ENCODE measurements at regions not wholly inside any gene's neighbourhood (a gene's known extent, or its start where the extent isn't known, plus 50 kb on each side); places are given as distances from the start of the nearest gene placed in this dataset.

DNA sequence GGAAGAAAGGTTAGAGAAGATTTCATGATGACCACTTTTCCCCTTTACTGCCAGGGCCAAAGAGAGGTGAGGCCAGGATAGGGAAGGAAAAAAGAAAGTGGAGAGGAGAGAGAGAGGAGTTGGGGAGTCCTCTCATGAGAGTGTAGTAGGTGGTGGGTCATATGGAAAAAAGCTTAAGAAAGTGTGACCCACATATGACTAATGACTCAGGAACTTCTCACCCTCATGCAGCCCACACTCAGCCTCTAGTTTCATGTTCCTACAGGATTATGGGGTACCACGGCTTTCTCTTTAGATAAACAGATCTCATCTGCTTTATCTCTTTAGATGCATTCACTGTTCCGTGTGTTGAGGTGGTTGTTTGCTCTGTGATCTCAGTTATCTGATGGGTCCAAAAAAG is 462.5 kb upstream of the IGFBP3 start:
- Mint-ChIP-seq H3K36me3 (ENCODE audit: low read depth) (no peaks in the 10 kb centered on the region), H3K9me3 (peaks cover 14% of the 10 kb centered on the region), H3K27me3 (no peaks in the 10 kb centered on the region), H3K4me1 (ENCODE audit: low read depth) (no peaks in the 10 kb centered on the region), H3K4me3 (no peak overlapping the region), H3K27ac (no peak overlapping the region)
- intact Hi-C loops (cut with micrococcal nuclease), result no loop called here

DNA sequence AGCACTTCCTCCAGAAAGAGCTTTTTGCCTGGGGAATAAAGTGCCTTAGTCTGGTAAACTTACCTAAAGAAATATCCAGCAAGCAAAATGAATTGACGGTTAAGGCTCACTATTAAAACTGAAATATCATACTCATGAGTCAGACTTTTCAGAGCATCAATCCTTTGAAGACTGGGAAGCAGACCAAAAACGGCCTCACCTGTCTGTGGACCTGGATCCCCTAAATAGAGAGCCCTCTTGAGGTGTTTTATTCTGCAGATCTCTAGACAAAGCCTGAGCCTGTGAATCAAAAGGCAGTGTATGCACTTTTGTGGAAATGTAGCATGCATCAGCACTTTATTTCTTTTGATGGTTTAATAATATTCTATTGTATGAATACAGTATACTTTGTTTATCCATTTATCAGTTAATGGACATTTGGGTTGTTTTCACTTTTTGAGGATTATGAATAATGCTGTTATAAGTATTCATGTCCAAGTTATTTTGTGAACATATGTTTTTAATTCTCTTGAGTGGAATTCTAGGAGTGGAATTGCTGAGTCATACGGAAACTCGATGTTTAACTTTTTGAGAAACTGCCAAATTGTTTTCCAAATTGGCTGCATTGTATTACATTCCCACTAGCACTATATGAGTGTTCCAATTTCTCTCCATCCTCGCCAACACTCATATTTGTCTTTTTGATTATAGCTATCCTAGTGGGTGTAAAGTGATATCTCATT is 449.0 kb upstream of the IGFBP3 start:
- intact Hi-C loops (cut with micrococcal nuclease), result no loop called here
- no peaks in the 10 kb centered on the region for H3K36me3 Mint-ChIP-seq (ENCODE audit: low read depth)
- H3K27me3 Mint-ChIP-seq, result no peaks in the 10 kb centered on the region
- no peak overlapping the region for H3K27ac Mint-ChIP-seq
- no peaks in the 10 kb centered on the region for H3K4me1 Mint-ChIP-seq (ENCODE audit: low read depth)
- peaks cover 8% of the 10 kb centered on the region for H3K9me3 Mint-ChIP-seq
- no peak overlapping the region for H3K4me3 Mint-ChIP-seq

DNA sequence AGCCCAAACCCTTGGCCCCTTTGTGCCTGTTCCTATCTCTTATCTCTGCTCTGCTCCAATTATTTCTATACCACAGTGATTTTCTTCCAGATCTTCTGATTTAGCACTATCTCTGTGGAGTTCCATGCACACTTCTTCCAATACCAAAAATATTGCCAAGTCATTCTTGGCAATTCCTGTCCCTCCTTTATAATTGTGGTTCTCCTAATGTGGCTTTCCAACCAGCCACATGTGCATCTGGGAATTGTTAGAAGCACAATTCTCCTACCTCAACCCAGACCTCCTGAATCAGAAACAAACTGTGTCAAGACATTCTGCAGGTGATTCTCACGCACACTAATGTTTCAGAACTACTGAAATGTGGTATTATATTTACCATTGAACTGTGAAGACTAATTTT is 447.8 kb upstream of the IGFBP3 start:
- Mint-ChIP-seq H3K27ac (no peak overlapping the region), H3K4me3 (no peak overlapping the region)
- intact Hi-C loops (cut with micrococcal nuclease), result no loop called here

DNA sequence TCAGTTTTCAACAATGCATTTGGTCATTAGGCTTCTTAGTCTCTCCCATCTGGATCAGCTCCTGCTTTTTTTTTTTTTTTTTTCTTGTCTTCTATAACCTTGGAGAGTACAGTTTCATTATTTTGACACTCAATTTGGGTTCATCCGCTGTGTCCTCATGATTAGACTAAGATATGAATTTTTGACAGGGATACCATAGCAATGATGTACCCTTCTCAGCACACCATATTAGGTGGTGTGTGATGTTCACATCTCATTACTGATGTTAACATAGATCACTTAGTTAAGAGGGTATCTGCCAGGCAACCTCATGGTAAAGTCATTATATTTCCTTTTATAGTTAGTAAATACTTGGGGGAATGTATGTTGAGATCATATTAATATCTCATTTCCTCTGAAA is 445.5 kb upstream of the IGFBP3 start:
- H3K27ac Mint-ChIP-seq, result no peak overlapping the region
- no peaks in the 10 kb centered on the region for H3K4me1 Mint-ChIP-seq (ENCODE audit: low read depth)
- no peaks in the 10 kb centered on the region for H3K36me3 Mint-ChIP-seq (ENCODE audit: low read depth)
- H3K27me3 Mint-ChIP-seq, result no peaks in the 10 kb centered on the region
- intact Hi-C loops (cut with micrococcal nuclease), result no loop called here
- no peaks in the 10 kb centered on the region for H3K9me3 Mint-ChIP-seq
- H3K4me3 Mint-ChIP-seq, result no peak overlapping the region

More for the DNA sequence above, 447.8 kb upstream of the IGFBP3 start:
- no peaks in the 10 kb centered on the region for H3K27me3 Mint-ChIP-seq
- H3K36me3 Mint-ChIP-seq (ENCODE audit: low read depth), result no peaks in the 10 kb centered on the region
- H3K4me1 Mint-ChIP-seq (ENCODE audit: low read depth), result no peaks in the 10 kb centered on the region
- peaks cover 1% of the 10 kb centered on the region for H3K9me3 Mint-ChIP-seq

DNA sequence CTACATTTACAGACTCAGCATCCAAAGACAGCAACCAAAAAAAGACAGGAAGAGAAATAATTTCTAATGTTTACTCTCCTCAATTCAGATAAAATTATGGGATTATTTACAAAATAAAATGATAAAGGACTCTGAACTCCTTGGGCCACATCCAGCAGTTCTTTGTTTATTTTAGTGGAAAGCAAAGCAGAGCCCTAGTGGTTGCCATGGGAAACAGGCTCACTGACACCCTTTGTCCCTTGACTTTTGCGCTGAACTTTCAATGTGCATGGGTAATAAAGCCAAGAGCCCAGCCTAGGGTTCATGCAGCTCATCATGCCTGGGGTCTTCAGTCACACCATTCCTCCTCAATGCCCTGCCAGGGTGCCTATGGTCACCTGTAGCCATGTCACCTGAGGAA is 442.6 kb upstream of the IGFBP3 start:
- no peaks in the 10 kb centered on the region for H3K9me3 Mint-ChIP-seq
- intact Hi-C loops (cut with micrococcal nuclease), result no loop called here
- no peak overlapping the region for H3K4me3 Mint-ChIP-seq
- no peaks in the 10 kb centered on the region for H3K4me1 Mint-ChIP-seq (ENCODE audit: low read depth)
- H3K27me3 Mint-ChIP-seq, result no peaks in the 10 kb centered on the region
- H3K27ac Mint-ChIP-seq, result no peak overlapping the region
- H3K36me3 Mint-ChIP-seq (ENCODE audit: low read depth), result no peaks in the 10 kb centered on the region

DNA sequence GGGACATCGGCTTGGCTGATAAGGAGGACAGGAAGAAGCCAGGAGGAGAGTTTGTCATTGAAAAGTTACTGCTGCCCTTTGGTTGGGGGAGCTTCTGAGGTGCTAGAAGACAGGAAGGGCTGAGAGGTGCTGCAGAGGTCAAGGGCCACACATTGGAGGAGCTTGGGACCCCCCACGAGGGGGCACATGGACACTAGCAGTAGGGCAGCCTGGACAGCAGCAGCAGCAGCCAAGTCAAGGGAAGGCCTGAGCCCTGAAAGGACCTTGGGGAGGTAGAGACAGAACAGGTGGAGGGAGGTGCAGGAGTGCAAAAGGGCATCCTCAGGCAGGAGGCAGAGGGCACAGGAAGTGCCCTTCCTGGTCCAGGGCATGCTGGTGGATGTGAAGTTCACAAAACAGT is 439.7 kb upstream of the IGFBP3 start:
- no peaks in the 10 kb centered on the region for H3K4me1 Mint-ChIP-seq (ENCODE audit: low read depth)
- H3K9me3 Mint-ChIP-seq, result no peaks in the 10 kb centered on the region
- no peaks in the 10 kb centered on the region for H3K27me3 Mint-ChIP-seq
- intact Hi-C loops (cut with micrococcal nuclease), result no loop called here
- H3K36me3 Mint-ChIP-seq (ENCODE audit: low read depth), result no peaks in the 10 kb centered on the region
- no peak overlapping the region for H3K4me3 Mint-ChIP-seq
- no peak overlapping the region for H3K27ac Mint-ChIP-seq

DNA sequence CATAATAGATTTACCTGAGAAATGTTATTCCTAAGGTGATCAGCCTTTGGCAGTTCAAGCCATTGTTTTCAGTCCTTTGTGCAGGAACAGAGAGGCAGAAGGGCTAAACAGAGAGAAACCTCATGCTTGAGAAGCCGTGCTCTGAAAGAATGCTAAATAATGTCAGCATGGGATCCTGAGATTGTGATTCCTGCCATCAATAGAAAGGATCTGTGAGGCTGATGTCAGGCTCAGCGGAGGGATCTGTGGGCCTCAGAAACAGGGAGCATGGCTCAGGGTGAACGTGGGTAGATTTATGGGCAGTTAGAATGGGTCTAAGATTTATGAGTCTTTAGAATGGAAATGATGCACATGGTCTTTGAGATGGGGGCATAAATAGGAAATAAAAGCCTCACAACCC is 439.2 kb upstream of the IGFBP3 start:
- H3K4me1 Mint-ChIP-seq (ENCODE audit: low read depth), result no peaks in the 10 kb centered on the region
- no peaks in the 10 kb centered on the region for H3K9me3 Mint-ChIP-seq
- H3K4me3 Mint-ChIP-seq, result no peak overlapping the region
- no peak overlapping the region for H3K27ac Mint-ChIP-seq
- H3K36me3 Mint-ChIP-seq (ENCODE audit: low read depth), result no peaks in the 10 kb centered on the region
- intact Hi-C loops (cut with micrococcal nuclease), result no loop called here
- H3K27me3 Mint-ChIP-seq, result no peaks in the 10 kb centered on the region

DNA sequence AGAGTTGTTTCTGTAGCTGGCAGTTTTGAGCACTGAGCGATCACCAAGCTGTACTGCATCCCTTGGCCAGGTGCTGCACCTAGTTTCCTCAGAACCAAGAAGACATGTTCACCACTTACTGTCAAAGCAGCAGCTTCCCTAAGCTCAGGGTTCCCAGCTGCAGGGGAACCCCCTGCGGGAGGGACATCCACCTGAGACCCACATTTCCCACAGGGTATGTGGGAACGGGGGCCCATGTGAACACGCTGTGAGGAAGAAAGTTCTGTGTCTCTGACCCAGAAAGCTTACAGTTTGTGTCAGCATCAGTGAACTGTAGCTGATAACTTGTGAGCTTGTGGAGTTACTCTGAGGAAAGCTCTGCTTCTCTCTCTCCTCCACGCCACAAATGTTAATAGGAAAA is 436.8 kb upstream of the IGFBP3 start:
- Mint-ChIP-seq H3K36me3 (ENCODE audit: low read depth) (no peaks in the 10 kb centered on the region), H3K4me1 (ENCODE audit: low read depth) (no peaks in the 10 kb centered on the region), H3K9me3 (no peaks in the 10 kb centered on the region), H3K4me3 (no peak overlapping the region), H3K27ac (no peak overlapping the region), H3K27me3 (no peaks in the 10 kb centered on the region)
- intact Hi-C loops (cut with micrococcal nuclease), result no loop called here

DNA sequence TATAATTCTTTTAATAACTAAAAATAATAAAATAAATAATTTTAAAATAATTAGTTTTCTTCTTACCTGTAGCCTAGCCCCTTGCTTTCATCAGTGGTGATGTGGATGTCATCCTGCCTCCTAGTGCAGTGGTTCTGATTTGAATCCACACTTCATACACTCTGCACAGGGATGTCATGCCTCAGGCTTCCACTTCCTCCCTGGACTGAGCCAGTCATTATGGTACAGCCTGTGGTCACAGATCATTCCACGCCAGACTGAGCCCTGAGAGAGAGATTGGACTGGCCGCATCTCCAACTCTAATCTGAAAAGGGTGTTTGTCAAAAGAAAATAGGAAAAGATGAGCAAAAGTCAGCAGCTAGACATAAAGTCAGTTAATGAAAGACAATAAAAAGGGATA is 436.2 kb upstream of the IGFBP3 start:
- intact Hi-C loops (cut with micrococcal nuclease), result no loop called here
- H3K9me3 Mint-ChIP-seq, result no peaks in the 10 kb centered on the region
- no peaks in the 10 kb centered on the region for H3K36me3 Mint-ChIP-seq (ENCODE audit: low read depth)
- no peaks in the 10 kb centered on the region for H3K27me3 Mint-ChIP-seq
- H3K4me3 Mint-ChIP-seq, result no peak overlapping the region
- H3K27ac Mint-ChIP-seq, result no peak overlapping the region
- no peaks in the 10 kb centered on the region for H3K4me1 Mint-ChIP-seq (ENCODE audit: low read depth)

DNA sequence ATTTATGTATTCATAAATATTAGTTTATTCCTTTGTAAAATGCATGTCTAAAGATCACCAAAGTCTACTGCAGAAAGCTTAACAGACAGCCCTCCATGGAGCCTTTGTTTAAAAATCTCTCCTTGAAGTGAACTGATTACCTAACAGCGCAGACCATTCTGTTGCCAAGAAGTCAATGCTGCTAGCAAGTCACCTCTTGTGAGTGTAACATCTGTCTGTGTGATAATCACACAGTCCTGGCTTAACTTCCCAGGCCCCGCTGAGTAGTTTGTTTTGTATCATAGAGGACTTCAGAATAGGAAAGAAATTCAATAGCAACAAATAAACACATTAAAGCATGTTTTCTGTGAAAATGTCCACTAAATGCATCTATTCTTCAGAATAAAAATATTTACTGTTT is 435.3 kb upstream of the IGFBP3 start:
- no peaks in the 10 kb centered on the region for H3K27me3 Mint-ChIP-seq
- H3K27ac Mint-ChIP-seq, result no peak overlapping the region
- no peak overlapping the region for H3K4me3 Mint-ChIP-seq
- H3K4me1 Mint-ChIP-seq (ENCODE audit: low read depth), result no peaks in the 10 kb centered on the region
- no peaks in the 10 kb centered on the region for H3K9me3 Mint-ChIP-seq
- H3K36me3 Mint-ChIP-seq (ENCODE audit: low read depth), result no peaks in the 10 kb centered on the region
- intact Hi-C loops (cut with micrococcal nuclease), result no loop called here

DNA sequence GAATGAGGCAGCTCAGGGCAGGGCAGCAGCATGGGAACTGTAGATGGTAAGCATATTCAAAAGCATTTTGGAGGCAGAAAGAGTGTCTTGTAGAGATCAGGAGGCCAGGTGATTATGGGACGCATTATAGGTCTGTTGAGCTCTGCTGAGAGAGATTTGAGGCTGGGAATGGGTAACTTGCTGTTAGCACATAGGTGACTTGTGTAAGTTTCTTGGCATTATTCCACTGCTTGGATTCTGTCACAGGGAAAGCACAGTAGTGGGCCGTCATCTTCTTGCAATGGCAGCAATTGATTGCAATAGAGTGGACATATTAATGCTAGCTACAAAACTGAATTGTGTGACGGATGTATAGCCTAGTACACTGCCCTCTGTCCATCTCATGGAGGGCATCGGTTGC is 434.3 kb upstream of the IGFBP3 start:
- H3K27me3 Mint-ChIP-seq, result no peaks in the 10 kb centered on the region
- intact Hi-C loops (cut with micrococcal nuclease), result no loop called here

DNA sequence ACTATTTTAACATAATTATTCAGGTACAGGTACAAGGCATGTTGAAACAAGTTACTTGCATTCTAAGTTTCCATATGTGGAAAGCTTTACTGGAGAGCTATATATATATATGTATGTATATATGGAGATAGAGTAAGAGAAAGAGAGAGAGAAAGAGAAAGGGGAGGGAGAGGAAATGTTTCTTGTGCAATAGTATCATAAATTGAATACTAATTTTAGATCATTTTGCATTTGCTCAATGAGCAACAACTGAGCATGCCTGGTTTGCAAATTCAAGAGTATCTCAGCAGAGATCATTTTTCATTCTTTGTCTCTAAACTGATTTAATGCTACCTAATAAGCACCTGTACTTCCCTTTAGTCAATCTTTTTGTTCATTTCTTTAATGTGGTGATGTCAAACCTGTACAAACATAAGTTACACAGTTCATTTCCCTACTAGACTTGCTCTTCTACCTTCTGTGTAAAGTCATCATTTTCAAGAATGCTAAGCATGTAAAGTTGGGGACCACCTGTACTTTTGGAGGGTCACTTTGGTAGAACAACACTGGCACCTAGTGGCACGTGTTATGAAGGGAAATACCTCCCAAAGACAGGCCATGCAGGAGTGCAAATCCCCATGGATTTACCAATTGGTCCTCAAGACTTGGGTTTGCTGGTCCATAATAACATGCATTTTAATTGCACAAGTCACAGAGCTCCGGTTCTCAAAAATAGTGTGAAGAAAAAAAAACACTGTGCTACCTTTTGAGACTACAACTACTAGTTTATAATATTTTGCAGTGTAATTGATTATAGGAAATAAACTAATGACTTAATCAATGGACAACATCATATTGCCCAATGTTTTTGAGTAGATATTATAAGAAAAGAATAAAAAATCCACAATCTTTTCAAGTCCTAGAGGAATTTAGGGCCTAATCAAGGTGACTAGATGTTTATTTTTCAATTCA is 431.2 kb upstream of the IGFBP3 start:
- H3K4me1 Mint-ChIP-seq (ENCODE audit: low read depth), result no peaks in the 10 kb centered on the region
- no peaks in the 10 kb centered on the region for H3K27me3 Mint-ChIP-seq
- intact Hi-C loops (cut with micrococcal nuclease), result no loop called here
- no peaks in the 10 kb centered on the region for H3K36me3 Mint-ChIP-seq (ENCODE audit: low read depth)
- H3K9me3 Mint-ChIP-seq, result no peaks in the 10 kb centered on the region
- no peak overlapping the region for H3K27ac Mint-ChIP-seq
- H3K4me3 Mint-ChIP-seq, result no peak overlapping the region

More for the DNA sequence above, 434.3 kb upstream of the IGFBP3 start:
- Mint-ChIP-seq H3K27ac (no peak overlapping the region), H3K9me3 (no peaks in the 10 kb centered on the region), H3K36me3 (ENCODE audit: low read depth) (no peaks in the 10 kb centered on the region), H3K4me3 (no peak overlapping the region), H3K4me1 (ENCODE audit: low read depth) (no peaks in the 10 kb centered on the region)

DNA sequence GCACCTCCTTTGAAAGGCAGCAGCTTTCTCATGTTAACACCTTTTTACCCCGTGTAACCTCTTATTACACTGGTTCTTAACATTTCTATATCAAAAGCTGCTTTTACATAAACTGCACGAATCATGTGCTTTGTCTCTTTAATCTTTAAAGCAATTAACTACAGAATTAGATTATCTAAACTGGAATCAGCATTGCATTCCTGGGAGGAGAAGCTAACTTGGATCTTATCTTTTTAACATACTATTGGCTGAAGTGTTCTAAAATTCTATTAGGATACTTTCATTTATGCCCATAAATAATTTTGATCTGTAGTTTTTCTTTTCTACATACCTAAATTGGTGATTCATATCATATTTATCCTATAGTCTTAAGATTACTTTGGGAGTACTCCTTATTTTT is 428.4 kb upstream of the IGFBP3 start:
- Mint-ChIP-seq H3K36me3 (ENCODE audit: low read depth) (no peaks in the 10 kb centered on the region), H3K27me3 (no peaks in the 10 kb centered on the region), H3K4me1 (ENCODE audit: low read depth) (no peaks in the 10 kb centered on the region), H3K4me3 (no peak overlapping the region), H3K9me3 (no peaks in the 10 kb centered on the region), H3K27ac (no peak overlapping the region)
- intact Hi-C loops (cut with micrococcal nuclease), result no loop called here

DNA sequence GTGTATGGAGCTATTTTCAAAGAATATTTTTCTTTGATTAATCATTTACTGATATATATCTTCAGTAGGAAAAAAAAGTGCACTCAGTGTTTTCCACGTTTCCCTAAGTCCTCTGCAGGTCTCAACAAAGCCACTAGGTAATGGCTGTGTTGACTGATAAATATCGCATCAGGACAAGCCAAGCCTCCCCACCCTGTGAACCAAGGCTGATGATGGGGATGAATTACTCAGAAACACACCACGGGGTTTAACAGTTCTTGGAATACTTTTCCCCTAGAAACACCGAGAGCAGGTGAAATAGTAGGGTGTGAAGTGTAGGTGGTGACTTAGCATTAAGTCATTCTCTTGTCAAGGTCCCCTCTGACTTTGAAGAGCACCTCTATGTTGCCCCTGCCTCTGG is 423.5 kb upstream of the IGFBP3 start:
- Mint-ChIP-seq H3K27ac (no peak overlapping the region), H3K9me3 (peaks cover 6% of the 10 kb centered on the region), H3K4me3 (no peak overlapping the region), H3K36me3 (ENCODE audit: low read depth) (no peaks in the 10 kb centered on the region), H3K4me1 (ENCODE audit: low read depth) (no peaks in the 10 kb centered on the region), H3K27me3 (no peaks in the 10 kb centered on the region)
- intact Hi-C loops (cut with micrococcal nuclease), result no loop called here
